ENCODE measurements at regions not wholly inside any gene's neighbourhood (a gene's known extent, or its start where the extent isn't known, plus 50 kb on each side); places are given as distances from the start of the nearest gene placed in this dataset.

GRCh38 chr18:39620551-39621168 lies 2055.1 kb upstream of the CELF4 start:
- intact Hi-C loops (cut with micrococcal nuclease): no loop called here
- POLR2A ChIA-PET (ENCODE audit: unreplicated experiment): no interaction called here

GRCh38 chr18:39618265-39619003 lies 2052.8 kb upstream of the CELF4 start:
- Histone ChIP-seq H3F3A (ENCODE audit: low read length, unreplicated experiment) (no peaks in the 10 kb centered on the region), H3K4me3 (ENCODE audit: low read length) (no peak overlapping the region), H3K27me3 (ENCODE audit: low read length) (no peaks in the 10 kb centered on the region), H2AFZ (ENCODE audit: low read length) (no peak overlapping the region), H3K79me2 (ENCODE audit: low read length) (no peaks in the 10 kb centered on the region), H3K4me1 (ENCODE audit: insufficient read depth, low read length) (no peaks in the 10 kb centered on the region), H3K9me3 (ENCODE audit: low read length) (no peaks in the 10 kb centered on the region), H4K20me1 (ENCODE audit: low read length) (no peaks in the 10 kb centered on the region), H3K9ac (ENCODE audit: low read length) (no peak overlapping the region), H3K36me3 (ENCODE audit: low read depth, low read length) (no peaks in the 10 kb centered on the region), H3K4me2 (ENCODE audit: low read length) (no peak overlapping the region), H3K27ac (ENCODE audit: low read length) (no peak overlapping the region), H3K9me2 (replicated peaks; ENCODE audit: low read length) (no peaks in the 10 kb centered on the region)
- CTCF ChIA-PET: no interaction called here
- TF ChIP-seq EZH2 (IDR thresholded peaks at IDR 0.05; ENCODE audit: low read length, unreplicated experiment): no peak
- no peak for TF ChIP-seq EZH2phosphoT487 (IDR thresholded peaks at IDR 0.05; ENCODE audit: borderline replicate concordance, low read length)
- no peak for TF ChIP-seq CTCF (conservative IDR thresholded peaks at IDR 0.05; ENCODE audit: low read depth, low read length)
- ATAC-seq (no peak), DNase-seq (no peak)
- POLR2A ChIA-PET (ENCODE audit: unreplicated experiment): no interaction called here
- intact Hi-C loops (cut with micrococcal nuclease): no loop called here
- no TSS peak for BruUV-seq (replicated peaks)

More at GRCh38 chr18:39620551-39621168, 2055.1 kb upstream of the CELF4 start:
- Histone ChIP-seq H3K36me3 (ENCODE audit: low read depth, low read length) (no peaks in the 10 kb centered on the region), H3F3A (ENCODE audit: low read length, unreplicated experiment) (no peaks in the 10 kb centered on the region), H3K9ac (ENCODE audit: low read length) (no peak overlapping the region), H3K4me1 (ENCODE audit: insufficient read depth, low read length) (peaks cover 11% of the 10 kb centered on the region), H3K27ac (ENCODE audit: low read length) (no peak overlapping the region), H3K4me2 (ENCODE audit: low read length) (no peak overlapping the region), H4K20me1 (ENCODE audit: low read length) (no peaks in the 10 kb centered on the region), H3K4me3 (ENCODE audit: low read length) (no peak overlapping the region), H2AFZ (ENCODE audit: low read length) (no peak overlapping the region), H3K9me2 (replicated peaks; ENCODE audit: low read length) (no peaks in the 10 kb centered on the region), H3K9me3 (ENCODE audit: low read length) (no peaks in the 10 kb centered on the region), H3K27me3 (ENCODE audit: low read length) (no peaks in the 10 kb centered on the region), H3K79me2 (ENCODE audit: low read length) (no peaks in the 10 kb centered on the region)
- TF ChIP-seq EZH2phosphoT487 (IDR thresholded peaks at IDR 0.05; ENCODE audit: borderline replicate concordance, low read length) (no peak), CTCF (conservative IDR thresholded peaks at IDR 0.05; ENCODE audit: low read depth, low read length) (no peak), EZH2 (IDR thresholded peaks at IDR 0.05; ENCODE audit: low read length, unreplicated experiment) (no peak)
- no TSS peak for BruUV-seq (replicated peaks)
- DNase-seq (no peak), ATAC-seq (no peak)
- CTCF ChIA-PET: no interaction called here
